ENCODE measurements at regions not wholly inside any gene's neighbourhood (a gene's known extent, or its start where the extent isn't known, plus 50 kb on each side); places are given as distances from the start of the nearest gene placed in this dataset.

GRCh38 chr21:38668067-38668466 is 137.7 kb upstream of the ETS2 start:
- DNase-seq (ENCODE audit: low read depth), result no peak
- TF ChIP-seq, protein P1, sequence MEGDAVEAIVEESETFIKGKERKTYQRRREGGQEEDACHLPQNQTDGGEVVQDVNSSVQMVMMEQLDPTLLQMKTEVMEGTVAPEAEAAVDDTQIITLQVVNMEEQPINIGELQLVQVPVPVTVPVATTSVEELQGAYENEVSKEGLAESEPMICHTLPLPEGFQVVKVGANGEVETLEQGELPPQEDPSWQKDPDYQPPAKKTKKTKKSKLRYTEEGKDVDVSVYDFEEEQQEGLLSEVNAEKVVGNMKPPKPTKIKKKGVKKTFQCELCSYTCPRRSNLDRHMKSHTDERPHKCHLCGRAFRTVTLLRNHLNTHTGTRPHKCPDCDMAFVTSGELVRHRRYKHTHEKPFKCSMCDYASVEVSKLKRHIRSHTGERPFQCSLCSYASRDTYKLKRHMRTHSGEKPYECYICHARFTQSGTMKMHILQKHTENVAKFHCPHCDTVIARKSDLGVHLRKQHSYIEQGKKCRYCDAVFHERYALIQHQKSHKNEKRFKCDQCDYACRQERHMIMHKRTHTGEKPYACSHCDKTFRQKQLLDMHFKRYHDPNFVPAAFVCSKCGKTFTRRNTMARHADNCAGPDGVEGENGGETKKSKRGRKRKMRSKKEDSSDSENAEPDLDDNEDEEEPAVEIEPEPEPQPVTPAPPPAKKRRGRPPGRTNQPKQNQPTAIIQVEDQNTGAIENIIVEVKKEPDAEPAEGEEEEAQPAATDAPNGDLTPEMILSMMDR (IDR thresholded peaks at IDR 0.05; ENCODE audit: control insufficient read depth, extremely low read depth, insufficient read depth), result no peak
- no peak overlapping the region for H3K4me3 ChIP-seq (ENCODE audit: low read depth, low read length)

DNA sequence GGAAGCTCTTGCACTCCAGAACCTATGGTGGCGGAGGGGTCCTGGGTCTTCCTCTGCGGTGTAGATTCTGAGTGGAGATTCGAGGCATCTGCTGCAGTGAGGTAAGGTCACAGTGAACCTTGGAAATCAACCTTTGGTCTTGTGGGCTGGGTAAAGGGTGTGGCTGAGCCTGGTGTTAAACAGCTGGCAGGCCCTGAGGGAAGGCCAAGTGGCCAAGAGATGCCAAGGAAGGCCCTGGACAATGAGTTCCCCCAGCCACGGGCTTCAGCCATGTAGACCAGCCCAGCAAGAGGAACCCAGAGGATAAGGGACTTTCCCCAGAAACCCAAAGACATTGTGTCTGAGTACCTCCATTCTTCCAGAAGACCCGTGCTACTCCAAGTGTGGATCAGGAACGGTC is 137.2 kb upstream of the ETS2 start:
- TF ChIP-seq, protein P1 (IDR thresholded peaks at IDR 0.05; ENCODE audit: control insufficient read depth, extremely low read depth, insufficient read depth), result no peak
- DNase-seq (ENCODE audit: low read depth), result no peak
- H3K4me3 ChIP-seq (ENCODE audit: low read depth, low read length), result no peak overlapping the region

DNA sequence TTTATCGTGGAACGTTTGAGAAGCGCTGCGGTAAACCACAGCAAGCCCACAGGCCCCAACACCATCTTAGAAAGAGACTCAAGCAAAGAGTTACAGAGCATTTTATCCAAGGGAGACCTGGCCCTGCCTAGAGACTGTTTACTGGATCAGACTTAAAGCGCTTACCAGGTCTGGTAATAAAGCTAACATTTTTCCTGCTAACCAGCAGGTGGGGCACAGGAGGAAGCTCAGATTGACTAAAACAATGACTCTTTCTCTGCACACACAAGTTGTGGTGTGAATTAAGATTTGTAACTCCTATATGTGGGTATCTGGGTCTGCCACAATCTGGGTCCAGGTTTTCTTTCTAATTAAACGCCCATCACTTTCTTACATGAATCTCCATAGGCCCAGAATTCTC is 136.5 kb upstream of the ETS2 start:
- H3K4me3 ChIP-seq (ENCODE audit: low read depth, low read length), result no peak overlapping the region
- TF ChIP-seq, protein P1 (IDR thresholded peaks at IDR 0.05; ENCODE audit: control insufficient read depth, extremely low read depth, insufficient read depth), result peak; percentile 65
- peak; percentile 4 for DNase-seq (ENCODE audit: low read depth)

DNA sequence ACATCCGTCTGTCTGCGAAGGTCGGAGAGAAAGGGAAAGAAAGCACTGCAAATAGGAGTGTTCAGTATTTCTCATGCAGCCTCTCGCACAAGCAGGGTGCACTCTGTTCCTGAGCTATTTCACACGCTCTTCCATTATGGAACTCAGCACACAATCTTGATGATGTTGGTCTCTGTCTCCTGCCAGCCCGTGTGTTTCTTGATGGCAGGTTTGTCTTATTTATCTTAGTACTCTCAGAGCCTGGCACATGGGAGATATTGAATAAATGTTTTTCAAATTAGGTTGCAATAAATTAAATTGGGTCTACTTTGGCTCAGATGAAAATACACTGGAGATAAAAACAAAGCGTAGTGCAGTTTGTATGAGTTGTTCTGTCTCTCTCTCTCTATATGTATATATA is 134.9 kb upstream of the ETS2 start:
- no peak overlapping the region for H3K4me3 ChIP-seq (ENCODE audit: low read depth, low read length)
- no peak for DNase-seq (ENCODE audit: low read depth)
- TF ChIP-seq, protein P1 (IDR thresholded peaks at IDR 0.05; ENCODE audit: control insufficient read depth, extremely low read depth, insufficient read depth), result no peak

DNA sequence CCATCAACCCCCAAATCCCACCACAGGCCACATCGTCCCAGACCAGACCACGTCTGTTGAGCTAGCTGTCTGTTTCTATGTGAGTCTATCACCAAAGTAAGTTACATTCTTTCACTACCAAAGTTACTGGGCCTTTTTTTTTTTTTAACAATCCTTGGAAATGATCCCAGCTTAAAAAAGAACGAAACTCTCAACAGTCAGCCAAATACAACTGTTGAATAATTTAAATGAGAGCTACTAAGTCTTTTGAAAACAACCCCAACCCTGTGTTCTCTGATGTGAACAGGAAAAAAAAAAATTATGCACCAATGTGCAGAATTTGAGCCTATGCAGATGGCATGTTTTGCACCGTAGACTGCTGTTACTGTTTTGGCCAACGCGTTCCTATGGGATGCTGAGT is 134.0 kb upstream of the ETS2 start:
- TF ChIP-seq, protein P1 (IDR thresholded peaks at IDR 0.05; ENCODE audit: control insufficient read depth, extremely low read depth, insufficient read depth), result no peak
- DNase-seq (ENCODE audit: low read depth), result no peak
- H3K4me3 ChIP-seq (ENCODE audit: low read depth, low read length), result no peak overlapping the region

- H3K4me3 ChIP-seq (ENCODE audit: low read depth, low read length), result no peak overlapping the region
- TF ChIP-seq, protein P1 (IDR thresholded peaks at IDR 0.05; ENCODE audit: control insufficient read depth, extremely low read depth, insufficient read depth), result no peak
- no peak for DNase-seq (ENCODE audit: low read depth)
Measured at GRCh38 chr21:38675182-38675824, 130.4 kb upstream of the ETS2 start.

DNA sequence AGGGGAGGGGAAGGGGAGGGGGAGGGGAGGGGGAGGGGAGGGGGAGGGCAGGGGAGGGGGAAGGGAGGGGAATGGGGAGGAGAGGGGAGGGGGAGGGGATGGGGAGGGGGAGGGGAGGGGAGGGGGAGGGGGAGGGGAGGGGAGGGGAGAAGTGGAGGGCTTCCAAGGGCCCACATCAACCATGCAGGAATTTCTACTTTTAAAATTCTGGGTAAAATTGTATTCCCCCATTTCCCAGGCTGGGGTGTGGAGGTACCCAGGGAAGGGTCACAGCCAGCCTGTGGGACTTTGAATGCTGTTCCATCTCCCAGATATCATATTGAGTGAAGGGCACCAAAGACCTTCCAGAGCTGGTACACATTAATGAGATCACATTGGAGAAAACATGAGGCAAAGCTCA is 126.9 kb upstream of the ETS2 start:
- no peak for DNase-seq (ENCODE audit: low read depth)
- TF ChIP-seq, protein P1 (IDR thresholded peaks at IDR 0.05; ENCODE audit: control insufficient read depth, extremely low read depth, insufficient read depth), result no peak
- no peak overlapping the region for H3K4me3 ChIP-seq (ENCODE audit: low read depth, low read length)
